Hepatocyte (in vitro differentiated cells): ENCODE measurements at regions not wholly inside any gene's neighbourhood (a gene's known extent, or its start where the extent isn't known, plus 50 kb on each side); places are given as distances from the start of the nearest gene placed in this dataset.

Experiments
- CTCF ChIP-seq: fragments of 200-600 bp; sonication (generic); IDR thresholded peaks from 2 replicates; pipeline ENCODE4 v1.5.1; 2016; ENCODE audit warnings: antibody characterized with exemption, mild to moderate bottlenecking; ENCODE audit not compliant: poor library complexity
- EZH2 ChIP-seq: fragments of 200-600 bp; sonication (generic); IDR thresholded peaks from 2 replicates; pipeline ENCODE4 v1.6.1; 2016; ENCODE audit warnings: antibody characterized with exemption, mild to moderate bottlenecking, borderline replicate concordance

GRCh38 chr2:139142252-139142880 lies 362.2 kb upstream of the NXPH2 start:
- no peak for TF ChIP-seq CTCF
- no peak for TF ChIP-seq EZH2
